Smooth muscle cell (in vitro differentiated cells): ENCODE measurements at regions not wholly inside any gene's neighbourhood (a gene's known extent, or its start where the extent isn't known, plus 50 kb on each side); places are given as distances from the start of the nearest gene placed in this dataset.

Source experiments
- DNase-seq: peaks from one replicate; lab custom pipeline; 2025; ENCODE audit not compliant: unreplicated experiment; lab: John Stamatoyannopoulos, UW
- H2AFZ ChIP-seq: fragments of 200-600 bp; sonication (generic); 2 replicates; pipeline ENCODE4 v1.6.0; 2016; ENCODE audit warnings: antibody characterized with exemption, low read depth, mild to moderate bottlenecking
- H3F3A ChIP-seq: fragments of 200-600 bp; sonication (generic); 2 replicates; pipeline ENCODE4 v1.6.0; 2017; ENCODE audit warnings: antibody characterized with exemption, low read depth
- H3K27ac ChIP-seq: fragments of 200-600 bp; sonication (generic); 2 replicates; pipeline ENCODE4 v1.5.1; 2016; ENCODE audit warnings: low read depth, mild to moderate bottlenecking
- H3K27me3 ChIP-seq: fragments of 200-600 bp; sonication (generic); 2 replicates; pipeline ENCODE4 v1.6.1; 2016; ENCODE audit warnings: low read depth, mild to moderate bottlenecking
- H3K36me3 ChIP-seq: fragments of 200-600 bp; sonication (generic); 2 replicates; pipeline ENCODE4 v1.5.1; 2016; ENCODE audit warnings: low read depth
- H3K4me1 ChIP-seq: fragments of 200-600 bp; sonication (generic); 2 replicates; pipeline ENCODE4 v1.5.1; 2016; ENCODE audit warnings: low read depth
- H3K4me2 ChIP-seq: fragments of 200-600 bp; sonication (generic); 2 replicates; pipeline ENCODE4 v1.6.0; 2016; ENCODE audit warnings: mild to moderate bottlenecking
- H3K4me3 ChIP-seq: fragments of 200-600 bp; sonication (generic); 2 replicates; pipeline ENCODE4 v1.5.1; 2016; ENCODE audit warnings: mild to moderate bottlenecking
- H3K79me2 ChIP-seq: fragments of 200-600 bp; sonication (generic); 2 replicates; pipeline ENCODE4 v1.6.0; 2016; ENCODE audit warnings: low read depth, mild to moderate bottlenecking
- H3K9ac ChIP-seq: fragments of 200-600 bp; sonication (generic); 2 replicates; pipeline ENCODE4 v1.6.0; 2016; ENCODE audit warnings: low read depth
- H3K9me3 ChIP-seq: fragments of 200-600 bp; sonication (generic); replicated peaks from 2 replicates; pipeline ENCODE4 v1.5.1; 2016; ENCODE audit warnings: low read depth
- H4K20me1 ChIP-seq: fragments of 200-600 bp; sonication (generic); 2 replicates; pipeline ENCODE4 v1.6.0; 2016; ENCODE audit warnings: low read depth
- WGBS: methylation state at CpG from one replicate; pipeline ENCODE4 v1.1.7; 2016; ENCODE audit warnings: low lambda C conversion rate; 5-methylcytosine and 5-hydroxymethylcytosine counted together
- TF ChIP-seq, protein P1 (sequence below): fragments of 200-600 bp; sonication (generic); IDR thresholded peaks from 2 replicates; pipeline ENCODE4 v1.5.1; 2017; ENCODE audit warnings: borderline replicate concordance, mild to moderate bottlenecking, antibody characterized with exemption; ENCODE audit not compliant: insufficient read depth, poor library complexity, severe bottlenecking

- Histone ChIP-seq H3K4me3 (no peak overlapping the region), H3K4me2 (no peak overlapping the region), H3K9me3 (no peaks in the 10 kb centered on the region), H3K4me1 (no peaks in the 10 kb centered on the region), H3K9ac (no peak overlapping the region), H3K79me2 (no peaks in the 10 kb centered on the region), H3K36me3 (no peaks in the 10 kb centered on the region), H2AFZ (no peak overlapping the region), H4K20me1 (no peaks in the 10 kb centered on the region), H3K27me3 (no peaks in the 10 kb centered on the region), H3K27ac (no peak overlapping the region), H3F3A (peaks cover 4% of the 10 kb centered on the region)
- no peak for DNase-seq
- 94% methylated on average over 5 of the region's 5 CpGs for WGBS
- TF ChIP-seq, protein P1, sequence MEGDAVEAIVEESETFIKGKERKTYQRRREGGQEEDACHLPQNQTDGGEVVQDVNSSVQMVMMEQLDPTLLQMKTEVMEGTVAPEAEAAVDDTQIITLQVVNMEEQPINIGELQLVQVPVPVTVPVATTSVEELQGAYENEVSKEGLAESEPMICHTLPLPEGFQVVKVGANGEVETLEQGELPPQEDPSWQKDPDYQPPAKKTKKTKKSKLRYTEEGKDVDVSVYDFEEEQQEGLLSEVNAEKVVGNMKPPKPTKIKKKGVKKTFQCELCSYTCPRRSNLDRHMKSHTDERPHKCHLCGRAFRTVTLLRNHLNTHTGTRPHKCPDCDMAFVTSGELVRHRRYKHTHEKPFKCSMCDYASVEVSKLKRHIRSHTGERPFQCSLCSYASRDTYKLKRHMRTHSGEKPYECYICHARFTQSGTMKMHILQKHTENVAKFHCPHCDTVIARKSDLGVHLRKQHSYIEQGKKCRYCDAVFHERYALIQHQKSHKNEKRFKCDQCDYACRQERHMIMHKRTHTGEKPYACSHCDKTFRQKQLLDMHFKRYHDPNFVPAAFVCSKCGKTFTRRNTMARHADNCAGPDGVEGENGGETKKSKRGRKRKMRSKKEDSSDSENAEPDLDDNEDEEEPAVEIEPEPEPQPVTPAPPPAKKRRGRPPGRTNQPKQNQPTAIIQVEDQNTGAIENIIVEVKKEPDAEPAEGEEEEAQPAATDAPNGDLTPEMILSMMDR = no peak
Measured at GRCh38 chr10:78306358-78306757, 272.7 kb downstream of the RPS24 start.

- Histone ChIP-seq H3F3A (peaks cover 4% of the 10 kb centered on the region), H3K36me3 (no peaks in the 10 kb centered on the region), H3K9me3 (no peaks in the 10 kb centered on the region), H3K79me2 (no peaks in the 10 kb centered on the region), H3K4me1 (no peaks in the 10 kb centered on the region), H4K20me1 (no peaks in the 10 kb centered on the region), H3K9ac (no peak overlapping the region), H3K4me2 (no peak overlapping the region), H2AFZ (no peak overlapping the region), H3K4me3 (no peak overlapping the region), H3K27me3 (no peaks in the 10 kb centered on the region), H3K27ac (no peak overlapping the region)
- TF ChIP-seq, protein P1 = no peak
- WGBS = 25% methylated on average over 1 of the region's 1 CpG
- DNase-seq = no peak
Measured at GRCh38 chr10:78307576-78307975, 273.9 kb downstream of the RPS24 start.

DNA sequence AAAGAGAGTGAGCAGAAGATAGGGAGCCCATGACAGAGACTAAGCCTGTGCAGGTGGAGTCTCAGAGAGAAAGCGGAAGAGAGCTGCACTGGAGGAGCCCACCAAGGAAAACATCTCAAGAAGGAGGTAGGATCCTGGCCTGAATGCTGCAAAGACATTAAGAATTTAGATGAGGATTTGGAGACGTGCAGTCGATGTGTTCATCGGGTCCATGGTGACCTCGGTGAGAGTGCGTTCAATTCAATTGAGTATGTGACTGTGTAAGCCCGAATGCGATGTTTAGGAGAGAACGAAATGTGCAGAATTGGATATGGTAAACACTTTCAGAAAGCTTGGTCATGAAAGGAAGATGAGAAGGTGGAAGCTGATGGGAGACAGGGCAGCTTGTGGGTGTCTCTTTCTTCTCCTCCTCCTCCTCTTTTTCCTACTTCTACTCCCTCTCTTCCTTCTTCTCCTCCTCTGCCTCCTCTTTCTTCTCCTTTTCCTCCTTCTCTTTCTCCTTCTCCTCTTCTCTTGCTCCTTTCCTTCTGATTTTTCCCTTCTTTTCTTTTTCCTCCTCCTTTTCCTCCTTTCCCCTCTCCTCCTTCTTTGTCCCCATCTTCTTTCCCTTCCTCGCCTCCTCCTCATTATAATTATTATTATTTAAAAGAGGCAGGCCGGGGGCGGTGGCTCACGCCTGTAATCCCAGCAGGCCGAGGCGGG is 276.0 kb downstream of the RPS24 start:
- H3F3A ChIP-seq = peaks cover 9% of the 10 kb centered on the region
- TF ChIP-seq, protein P1 = no peak
- WGBS = 92% methylated on average over 15 of the region's 15 CpGs
- no peak overlapping the region for H3K4me3 ChIP-seq
- H3K36me3 ChIP-seq = no peaks in the 10 kb centered on the region
- H3K4me2 ChIP-seq = no peak overlapping the region
- H3K9ac ChIP-seq = no peak overlapping the region
- no peaks in the 10 kb centered on the region for H3K4me1 ChIP-seq
- H3K27ac ChIP-seq = no peak overlapping the region
- no peak for DNase-seq
- no peak overlapping the region for H2AFZ ChIP-seq
- H4K20me1 ChIP-seq = no peaks in the 10 kb centered on the region
- H3K27me3 ChIP-seq = no peaks in the 10 kb centered on the region
- no peaks in the 10 kb centered on the region for H3K79me2 ChIP-seq
- H3K9me3 ChIP-seq = no peaks in the 10 kb centered on the region

DNA sequence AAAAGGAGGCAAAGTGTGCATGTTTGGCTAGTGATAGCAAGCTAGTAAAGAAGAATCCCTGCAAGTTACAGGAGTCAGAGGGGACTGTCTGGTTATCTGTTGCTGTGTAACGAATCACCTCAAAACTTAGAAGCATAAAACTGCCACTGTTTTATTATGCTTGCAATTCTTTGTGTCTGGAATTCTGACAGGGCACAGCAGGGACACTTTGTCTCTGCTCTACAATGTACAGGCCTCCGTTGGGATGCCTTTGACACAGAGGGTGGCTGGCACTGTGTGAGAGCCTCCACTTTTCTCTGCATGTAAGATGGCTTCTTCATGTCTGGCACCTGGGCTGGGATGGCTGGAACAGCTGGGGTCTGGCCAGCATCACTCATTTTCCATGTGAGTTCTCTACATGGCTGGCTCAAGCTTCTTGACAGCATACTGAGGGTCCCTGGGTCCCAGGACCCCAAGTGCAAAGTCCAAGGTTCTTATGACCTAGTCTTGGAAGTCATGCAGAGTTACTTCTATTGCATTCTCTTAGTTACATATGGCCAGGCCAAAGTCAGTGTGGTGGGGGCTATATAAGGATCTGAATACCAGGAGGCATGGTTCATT is 276.9 kb downstream of the RPS24 start:
- Histone ChIP-seq H3K27ac (no peak overlapping the region), H3K79me2 (no peaks in the 10 kb centered on the region), H3K4me2 (no peak overlapping the region), H3K4me1 (no peaks in the 10 kb centered on the region), H3K27me3 (no peaks in the 10 kb centered on the region), H2AFZ (no peak overlapping the region), H3F3A (peaks cover 9% of the 10 kb centered on the region), H3K9ac (no peak overlapping the region), H3K4me3 (no peak overlapping the region), H4K20me1 (no peaks in the 10 kb centered on the region), H3K36me3 (no peaks in the 10 kb centered on the region), H3K9me3 (no peaks in the 10 kb centered on the region)
- DNase-seq = no peak
- TF ChIP-seq, protein P1 = no peak
- 48% methylated on average over 2 of the region's 2 CpGs for WGBS
